IMR-90 (cell line): ENCODE measurements at regions not wholly inside any gene's neighbourhood (a gene's known extent, or its start where the extent isn't known, plus 50 kb on each side); places are given as distances from the start of the nearest gene placed in this dataset.

Experiments used
- CEBPB ChIP-seq: IDR thresholded peaks from 2 replicates; pipeline ENCODE4 v1.6.1; 2012; ENCODE audit warnings: low read depth, low read length, improper control_type of control experiment
- CTCF ChIP-seq: conservative IDR thresholded peaks from 2 replicates; pipeline ENCODE4 v1.5.1; 2012; ENCODE audit warnings: mild to moderate bottlenecking, low read depth, low read length, improper control_type of control experiment
- POLR2A ChIP-seq: IDR thresholded peaks from 2 replicates; pipeline ENCODE4 v1.6.1; 2012; ENCODE audit warnings: mild to moderate bottlenecking, low read depth, low read length
- RAD21 ChIP-seq: IDR thresholded peaks from 2 replicates; pipeline ENCODE4 v1.6.1; 2012; ENCODE audit warnings: low read length, improper control_type of control experiment
- TF ChIP-seq, protein P1 (sequence below): fragments of 150-350 bp; IDR thresholded peaks from 2 replicates; pipeline ENCODE4 v1.6.1; 2016; ENCODE audit warnings: low read depth, mild to moderate bottlenecking, low read length, moderate library complexity, borderline replicate concordance

- TF ChIP-seq RAD21, result no peak
- no peak for TF ChIP-seq CTCF
- TF ChIP-seq CEBPB, result no peak
- TF ChIP-seq POLR2A, result no peak
- TF ChIP-seq, protein P1, sequence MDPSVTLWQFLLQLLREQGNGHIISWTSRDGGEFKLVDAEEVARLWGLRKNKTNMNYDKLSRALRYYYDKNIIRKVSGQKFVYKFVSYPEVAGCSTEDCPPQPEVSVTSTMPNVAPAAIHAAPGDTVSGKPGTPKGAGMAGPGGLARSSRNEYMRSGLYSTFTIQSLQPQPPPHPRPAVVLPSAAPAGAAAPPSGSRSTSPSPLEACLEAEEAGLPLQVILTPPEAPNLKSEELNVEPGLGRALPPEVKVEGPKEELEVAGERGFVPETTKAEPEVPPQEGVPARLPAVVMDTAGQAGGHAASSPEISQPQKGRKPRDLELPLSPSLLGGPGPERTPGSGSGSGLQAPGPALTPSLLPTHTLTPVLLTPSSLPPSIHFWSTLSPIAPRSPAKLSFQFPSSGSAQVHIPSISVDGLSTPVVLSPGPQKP, result no peak
Measured at GRCh38 chr3:156763931-156764720, 62.0 kb upstream of the LEKR1 start.
